Neural cell (in vitro differentiated cells): ENCODE measurements at regions not wholly inside any gene's neighbourhood (a gene's known extent, or its start where the extent isn't known, plus 50 kb on each side); places are given as distances from the start of the nearest gene placed in this dataset.
"Not testable (repeated sequence)": the region's sequence is repeated elsewhere in the genome, so short reads cannot be mapped to it uniquely, and the experiment has no call there.

ENCODE experiments used
- H2AFZ ChIP-seq: fragments of 200-600, 300-800 bp; sonication (generic), shearing (Covaris generic); 2 replicates; pipeline ENCODE4 v1.6.0; 2014; ENCODE audit warnings: low read depth, mild to moderate bottlenecking, antibody characterized with exemption, low read length, moderate library complexity
- H3F3A ChIP-seq: fragments of 200-600 bp; shearing (Covaris generic); 2 replicates; pipeline ENCODE4 v1.6.1; 2016; ENCODE audit warnings: mild to moderate bottlenecking, moderate library complexity, mixed read lengths, antibody characterized with exemption, low read length; ENCODE audit not compliant: insufficient read depth, poor library complexity, severe bottlenecking
- H3K27ac ChIP-seq: fragments of 200-600, 300-800 bp; sonication (generic), shearing (Covaris generic); 2 replicates; pipeline ENCODE4 v1.5.1; 2014; ENCODE audit warnings: mild to moderate bottlenecking, low read length, moderate library complexity
- H3K27me3 ChIP-seq: fragments of 300-800, 200-600 bp; sonication (generic), shearing (Covaris generic); 2 replicates; pipeline ENCODE4 v1.6.0; 2014; ENCODE audit warnings: mild to moderate bottlenecking, low read depth, low read length, moderate library complexity; ENCODE audit not compliant: insufficient read depth
- H3K36me3 ChIP-seq: fragments of 300-800, 200-600 bp; sonication (generic), shearing (Covaris generic); 2 replicates; pipeline ENCODE4 v1.5.1; 2014; ENCODE audit warnings: mild to moderate bottlenecking, antibody characterized with exemption, low read length, moderate library complexity; ENCODE audit not compliant: insufficient read depth
- H3K4me2 ChIP-seq: fragments of 300-800, 200-600 bp; sonication (generic), shearing (Covaris generic); 2 replicates; pipeline ENCODE4 v1.6.0; 2014; ENCODE audit warnings: mild to moderate bottlenecking, low read length
- H3K4me3 ChIP-seq: fragments of 300-800, 200-600 bp; sonication (generic), shearing (Covaris generic); 2 replicates; pipeline ENCODE4 v1.5.1; 2014; ENCODE audit warnings: mild to moderate bottlenecking, low read length, moderate library complexity
- H3K79me2 ChIP-seq: fragments of 200-600 bp; shearing (Covaris generic); replicated peaks from 2 replicates; pipeline ENCODE4 v1.6.0; 2014; ENCODE audit warnings: mild to moderate bottlenecking, low read length, moderate library complexity; ENCODE audit not compliant: insufficient read depth
- H3K9ac ChIP-seq: fragments of 300-800, 200-600 bp; sonication (generic), shearing (Covaris generic); 2 replicates; pipeline ENCODE4 v1.6.1; 2016; ENCODE audit warnings: mild to moderate bottlenecking, low read length, mixed read lengths
- H3K9me2 ChIP-seq: fragments of 200-600 bp; shearing (Covaris generic); 2 replicates; pipeline ENCODE4 v1.6.1; 2016; ENCODE audit warnings: mild to moderate bottlenecking, low read length, mixed read lengths; ENCODE audit not compliant: insufficient read depth
- H3K9me3 ChIP-seq: fragments of 200-600, 300-800 bp; sonication (generic), shearing (Covaris generic); 2 replicates; pipeline ENCODE4 v1.6.1; 2016; ENCODE audit warnings: mild to moderate bottlenecking, mixed run types, low read length, moderate library complexity, mixed read lengths
- H4K20me1 ChIP-seq: fragments of 200-600 bp; shearing (Covaris generic); 2 replicates; pipeline ENCODE4 v1.6.1; 2016; ENCODE audit warnings: mild to moderate bottlenecking, mixed run types; ENCODE audit not compliant: insufficient read depth
- CTCF ChIP-seq: fragments of 450-650 bp; IDR thresholded peaks from 2 replicates; pipeline ENCODE4 v1.5.1; 2014; ENCODE audit warnings: antibody characterized with exemption, mild to moderate bottlenecking, moderate library complexity; ENCODE audit not compliant: poor library complexity, severe bottlenecking
- EP300 ChIP-seq: fragments of 450-650 bp; conservative IDR thresholded peaks from 2 replicates; pipeline ENCODE4 v1.6.1; 2014; ENCODE audit warnings: antibody characterized with exemption, mild to moderate bottlenecking, moderate library complexity; ENCODE audit not compliant: poor library complexity, severe bottlenecking
- EZH2 ChIP-seq: fragments of 200-600, 300-800 bp; shearing (Covaris generic), sonication (generic); IDR thresholded peaks from 2 replicates; pipeline ENCODE4 v1.6.1; 2014; ENCODE audit warnings: antibody characterized with exemption, low read length, borderline replicate concordance, mild to moderate bottlenecking; ENCODE audit not compliant: insufficient read depth, poor library complexity, severe bottlenecking
- MXI1 ChIP-seq: fragments of 450-650 bp; conservative IDR thresholded peaks from 2 replicates; pipeline ENCODE4 v1.6.1; 2014; ENCODE audit warnings: antibody characterized with exemption, mild to moderate bottlenecking; ENCODE audit not compliant: poor library complexity, severe bottlenecking
- POLR2AphosphoS5 ChIP-seq: IDR thresholded peaks from 2 replicates; pipeline ENCODE4 v1.6.1; 2012
- RAD21 ChIP-seq: fragments of 450-650 bp; conservative IDR thresholded peaks from 2 replicates; pipeline ENCODE4 v1.6.1; 2014; ENCODE audit warnings: antibody characterized with exemption, mild to moderate bottlenecking, moderate library complexity
- REST ChIP-seq: IDR thresholded peaks from 2 replicates; pipeline ENCODE4 v1.6.1; 2012; ENCODE audit warnings: borderline replicate concordance
- SMC3 ChIP-seq: fragments of 450-650 bp; conservative IDR thresholded peaks from 2 replicates; pipeline ENCODE4 v1.6.1; 2014; ENCODE audit warnings: antibody characterized with exemption, mild to moderate bottlenecking, moderate library complexity; ENCODE audit not compliant: poor library complexity
- TAF1 ChIP-seq: IDR thresholded peaks from 2 replicates; pipeline ENCODE4 v1.6.1; 2012; ENCODE audit warnings: low read depth

GRCh38 chr2:129408570-129408969 is 570.9 kb upstream of the RAB6C start:
- Histone ChIP-seq H3K9me3 (no peaks in the 10 kb centered on the region), H3K4me2 (no peak overlapping the region), H3K9me2 (no peaks in the 10 kb centered on the region), H3K4me3 (no peak overlapping the region), H3K9ac (no peak overlapping the region), H4K20me1 (no peaks in the 10 kb centered on the region), H3K27ac (no peak overlapping the region), H3K36me3 (no peaks in the 10 kb centered on the region), H2AFZ (no peak overlapping the region), H3K27me3 (no peaks in the 10 kb centered on the region), H3K79me2 (no peaks in the 10 kb centered on the region), H3F3A (no peaks in the 10 kb centered on the region)
- TF ChIP-seq TAF1 (no peak), EZH2 (no peak), EP300 (no peak), POLR2AphosphoS5 (no peak), MXI1 (no peak), REST (no peak), SMC3 (no peak), CTCF (no peak), RAD21 (no peak)

GRCh38 chr2:129417041-129417440 is 562.4 kb upstream of the RAB6C start:
- H3K27ac ChIP-seq, H3K4me2 ChIP-seq, H3F3A ChIP-seq, H3K27me3 ChIP-seq, H2AFZ ChIP-seq, H3K9me2 ChIP-seq, H3K79me2 ChIP-seq, H4K20me1 ChIP-seq, H3K9ac ChIP-seq, H3K36me3 ChIP-seq, H3K4me3 ChIP-seq, H3K9me3 ChIP-seq: not testable (repeated sequence)

- H3K9me3 ChIP-seq: no peaks in the 10 kb centered on the region
- no peak overlapping the region for H3K27ac ChIP-seq
- no peak overlapping the region for H3K4me2 ChIP-seq
- H3K4me3 ChIP-seq: no peak overlapping the region
- H3K9me2 ChIP-seq: no peaks in the 10 kb centered on the region
- H2AFZ ChIP-seq: no peak overlapping the region
- H3K27me3 ChIP-seq: no peaks in the 10 kb centered on the region
- TF ChIP-seq REST: no peak
- no peak for TF ChIP-seq POLR2AphosphoS5
- no peak for TF ChIP-seq TAF1
- TF ChIP-seq MXI1: no peak
- no peak for TF ChIP-seq SMC3
- TF ChIP-seq EZH2: no peak
- TF ChIP-seq EP300: no peak
- TF ChIP-seq CTCF: no peak
- TF ChIP-seq RAD21: no peak
- H3K9ac ChIP-seq: no peak overlapping the region
- no peaks in the 10 kb centered on the region for H3F3A ChIP-seq
- H4K20me1 ChIP-seq: no peaks in the 10 kb centered on the region
- H3K36me3 ChIP-seq: no peaks in the 10 kb centered on the region
- no peaks in the 10 kb centered on the region for H3K79me2 ChIP-seq
These were observed 557.4 kb upstream of the RAB6C start for GRCh38 chr2:129422028-129422427.
